ENCODE measurements at regions not wholly inside any gene's neighbourhood (a gene's known extent, or its start where the extent isn't known, plus 50 kb on each side); places are given as distances from the start of the nearest gene placed in this dataset.

- TF ChIP-seq CTCF (IDR thresholded peaks at IDR 0.05; ENCODE audit: insufficient read depth, low read length): no peak
- no peak for TF ChIP-seq POLR2AphosphoS5 (IDR thresholded peaks at IDR 0.05; ENCODE audit: low read depth)
- no peak for TF ChIP-seq REST (IDR thresholded peaks at IDR 0.05; ENCODE audit: insufficient replicate concordance, low read depth)
These were observed 675.8 kb downstream of the CETN3 start for GRCh38 chr5:89733772-89734171.
